ENCODE measurements at regions not wholly inside any gene's neighbourhood (a gene's known extent, or its start where the extent isn't known, plus 50 kb on each side); places are given as distances from the start of the nearest gene placed in this dataset.

DNA sequence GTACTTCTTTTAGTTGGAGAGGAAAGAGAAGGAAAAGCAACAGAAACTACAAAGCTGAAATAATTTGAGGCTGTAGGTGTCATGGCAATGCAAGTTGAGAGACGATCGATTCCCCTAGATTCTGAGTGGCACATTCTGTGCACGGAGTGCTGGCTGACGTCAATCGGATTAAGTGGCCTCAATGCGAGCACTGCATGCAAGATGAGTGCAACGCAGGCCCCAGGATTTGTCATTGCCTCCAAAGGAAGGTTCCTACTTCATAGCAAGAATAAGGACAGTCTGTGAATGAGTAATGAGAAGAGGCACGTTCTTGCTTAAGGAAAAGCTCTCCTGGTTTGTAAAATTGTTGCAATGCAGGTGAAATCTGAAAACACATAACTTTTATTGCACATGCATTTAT, 892.4 kb downstream of the KCNA4 start:
- TF ChIP-seq, protein P1, sequence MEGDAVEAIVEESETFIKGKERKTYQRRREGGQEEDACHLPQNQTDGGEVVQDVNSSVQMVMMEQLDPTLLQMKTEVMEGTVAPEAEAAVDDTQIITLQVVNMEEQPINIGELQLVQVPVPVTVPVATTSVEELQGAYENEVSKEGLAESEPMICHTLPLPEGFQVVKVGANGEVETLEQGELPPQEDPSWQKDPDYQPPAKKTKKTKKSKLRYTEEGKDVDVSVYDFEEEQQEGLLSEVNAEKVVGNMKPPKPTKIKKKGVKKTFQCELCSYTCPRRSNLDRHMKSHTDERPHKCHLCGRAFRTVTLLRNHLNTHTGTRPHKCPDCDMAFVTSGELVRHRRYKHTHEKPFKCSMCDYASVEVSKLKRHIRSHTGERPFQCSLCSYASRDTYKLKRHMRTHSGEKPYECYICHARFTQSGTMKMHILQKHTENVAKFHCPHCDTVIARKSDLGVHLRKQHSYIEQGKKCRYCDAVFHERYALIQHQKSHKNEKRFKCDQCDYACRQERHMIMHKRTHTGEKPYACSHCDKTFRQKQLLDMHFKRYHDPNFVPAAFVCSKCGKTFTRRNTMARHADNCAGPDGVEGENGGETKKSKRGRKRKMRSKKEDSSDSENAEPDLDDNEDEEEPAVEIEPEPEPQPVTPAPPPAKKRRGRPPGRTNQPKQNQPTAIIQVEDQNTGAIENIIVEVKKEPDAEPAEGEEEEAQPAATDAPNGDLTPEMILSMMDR (IDR thresholded peaks at IDR 0.05; ENCODE audit: control extremely low read depth, extremely low read depth) = no peak

DNA sequence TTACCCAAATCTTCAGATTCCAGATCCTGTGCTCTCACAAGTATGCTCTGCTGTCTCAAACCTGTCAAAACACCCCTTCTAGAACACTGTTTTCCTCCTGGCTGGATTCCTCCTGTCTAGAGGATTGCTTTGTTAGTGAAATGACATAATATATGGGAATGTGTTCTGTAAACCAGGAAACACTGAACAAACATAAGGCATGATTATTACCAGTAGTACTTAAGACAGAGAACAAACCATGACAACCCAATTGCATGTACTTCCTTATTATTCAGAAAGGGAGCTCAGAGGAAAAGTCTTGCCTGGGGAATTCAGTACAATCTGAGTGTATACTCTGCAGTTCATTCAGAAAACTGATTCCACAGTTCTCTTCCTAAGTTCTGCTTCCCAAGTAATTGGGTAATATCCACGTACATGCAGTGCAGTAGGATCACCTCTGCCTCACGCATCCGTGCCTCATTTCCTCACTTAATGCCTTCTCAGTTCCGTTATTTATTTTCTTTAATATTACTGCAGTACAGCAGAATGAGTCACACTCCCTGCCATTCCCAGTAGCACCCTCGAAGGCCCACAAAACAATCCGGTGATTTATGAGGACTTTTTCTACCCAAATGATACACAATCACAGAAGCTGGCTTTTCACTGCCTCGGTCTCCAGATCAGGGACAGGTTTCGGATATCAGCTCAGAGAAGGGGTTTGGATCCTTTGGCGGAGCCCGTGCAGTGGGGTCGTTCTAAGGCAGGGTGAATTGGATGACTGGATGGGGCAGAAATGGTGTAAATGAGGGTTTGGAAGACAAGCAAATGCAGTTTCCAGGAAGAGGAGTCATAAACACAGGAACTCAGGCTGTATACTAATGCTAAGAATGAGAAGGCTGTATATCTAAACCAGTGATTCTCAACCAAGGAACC, 896.9 kb downstream of the KCNA4 start:
- 37 to 38% methylated on average over 11 of the region's 11 CpGs for WGBS, 2 donors
- H3K27ac ChIP-seq (ENCODE audit: low read depth in 1 of 2, low read length in 1 of 2) = peak overlapping the region in 1 of 2 donors; percentile 84
- TF ChIP-seq, protein P1 (IDR thresholded peaks at IDR 0.05; ENCODE audit: control extremely low read depth, extremely low read depth) = no peak
- DNase-seq (peak in 1 of 3 donors; percentile 4), ATAC-seq (ENCODE audit: insufficient read depth, low FRiP score) (peak; percentile 78)
- H3K4me1 ChIP-seq (ENCODE audit: control insufficient read depth in 5 of 5, insufficient read depth in 5 of 5, low read length in 5 of 5) = no peaks in the 10 kb centered on the region
- no peak overlapping the region for H3K4me3 ChIP-seq
- no peaks in the 10 kb centered on the region for H3K27me3 ChIP-seq (ENCODE audit: control insufficient read depth in 3 of 3, insufficient read depth in 3 of 3, low read length in 2 of 3)
- H3K9me3 ChIP-seq (ENCODE audit: control insufficient read depth in 4 of 4, insufficient read depth in 3 of 4, low read length in 3 of 4) = peaks cover 0 to 2% (median 0%) of the 10 kb centered on the region in 4 donors
- H3K36me3 ChIP-seq (ENCODE audit: control insufficient read depth in 4 of 4, insufficient read depth in 4 of 4, low read length in 4 of 4) = no peaks in the 10 kb centered on the region
- H3K9ac ChIP-seq (ENCODE audit: insufficient read depth in 1 of 2, low read length in 2 of 2) = no peak overlapping the region

More for the DNA sequence above, 892.4 kb downstream of the KCNA4 start:
- no peaks in the 10 kb centered on the region for H3K4me1 ChIP-seq (ENCODE audit: control insufficient read depth in 5 of 5, insufficient read depth in 5 of 5, low read length in 5 of 5)
- H3K27me3 ChIP-seq (ENCODE audit: control insufficient read depth in 3 of 3, insufficient read depth in 3 of 3, low read length in 2 of 3) = no peaks in the 10 kb centered on the region
- no peak overlapping the region for H3K27ac ChIP-seq (ENCODE audit: low read depth in 1 of 2, low read length in 1 of 2)
- no peaks in the 10 kb centered on the region for H3K36me3 ChIP-seq (ENCODE audit: control insufficient read depth in 4 of 4, insufficient read depth in 4 of 4, low read length in 4 of 4)
- H3K4me3 ChIP-seq = no peak overlapping the region
- ATAC-seq (ENCODE audit: insufficient read depth, low FRiP score) = no peak
- H3K9me3 ChIP-seq (ENCODE audit: control insufficient read depth in 4 of 4, insufficient read depth in 3 of 4, low read length in 3 of 4) = peaks cover 0 to 2% (median 0%) of the 10 kb centered on the region in 4 donors
- H3K9ac ChIP-seq (ENCODE audit: insufficient read depth in 1 of 2, low read length in 2 of 2) = no peak overlapping the region
- 80 to 83% methylated on average over 8 of the region's 8 CpGs for WGBS, 2 donors
- no peak for DNase-seq

DNA sequence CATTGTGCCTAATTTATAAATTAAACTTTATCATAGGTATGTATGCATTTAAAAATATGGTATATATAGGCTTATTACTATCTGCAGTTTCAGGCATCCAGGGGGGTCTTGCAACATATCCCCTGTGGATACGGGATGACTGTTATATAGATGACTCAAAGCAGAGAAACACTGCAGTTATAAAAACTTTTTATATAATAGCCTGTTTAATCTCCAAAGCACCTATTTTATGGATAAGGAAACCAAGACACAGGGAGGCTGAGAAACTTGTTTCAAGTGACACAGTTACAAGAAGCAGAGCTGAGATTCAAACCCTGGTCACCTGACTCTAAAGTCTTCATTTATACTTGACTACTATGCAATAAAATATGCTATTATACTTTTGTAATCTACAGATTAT, 897.7 kb downstream of the KCNA4 start:
- ATAC-seq (ENCODE audit: insufficient read depth, low FRiP score) (no peak), DNase-seq (no peak)
- no peaks in the 10 kb centered on the region for H3K27me3 ChIP-seq (ENCODE audit: control insufficient read depth in 3 of 3, insufficient read depth in 3 of 3, low read length in 2 of 3)
- H3K27ac ChIP-seq (ENCODE audit: low read depth in 1 of 2, low read length in 1 of 2) = no peak overlapping the region
- no peak overlapping the region for H3K9ac ChIP-seq (ENCODE audit: insufficient read depth in 1 of 2, low read length in 2 of 2)
- 25 to 86% methylated on average over 1 of the region's 1 CpG for WGBS, 2 donors
- H3K9me3 ChIP-seq (ENCODE audit: control insufficient read depth in 4 of 4, insufficient read depth in 3 of 4, low read length in 3 of 4) = no peaks in the 10 kb centered on the region
- no peak overlapping the region for H3K4me3 ChIP-seq
- H3K36me3 ChIP-seq (ENCODE audit: control insufficient read depth in 4 of 4, insufficient read depth in 4 of 4, low read length in 4 of 4) = no peaks in the 10 kb centered on the region
- no peaks in the 10 kb centered on the region for H3K4me1 ChIP-seq (ENCODE audit: control insufficient read depth in 5 of 5, insufficient read depth in 5 of 5, low read length in 5 of 5)
- TF ChIP-seq, protein P1 (IDR thresholded peaks at IDR 0.05; ENCODE audit: control extremely low read depth, extremely low read depth) = no peak

Measured in lung (tissue), 11 donors.